ENCODE measurements at regions not wholly inside any gene's neighbourhood (a gene's known extent, or its start where the extent isn't known, plus 50 kb on each side); places are given as distances from the start of the nearest gene placed in this dataset.

- TF ChIP-seq EZH2phosphoT487 (IDR thresholded peaks at IDR 0.05; ENCODE audit: borderline replicate concordance, low read length) (no peak), CTCF (IDR thresholded peaks at IDR 0.05; ENCODE audit: low read depth, low read length, poor library complexity, severe bottlenecking) (no peak)
Measured at GRCh38 chr2:53435610-53436009, 332.0 kb upstream of the CHAC2 start.

Measured in DOHH2 (cell line).